GM19328 (cell line): ENCODE measurements at regions not wholly inside any gene's neighbourhood (a gene's known extent, or its start where the extent isn't known, plus 50 kb on each side); places are given as distances from the start of the nearest gene placed in this dataset.

Source experiments
- ATAC-seq: cut with Tn5 transposase; IDR thresholded peaks from one replicate; pipeline ENCODE4 v1.9.1; 2021; ENCODE audit warnings: mild to moderate bottlenecking, moderate library complexity; ENCODE audit not compliant: unreplicated experiment

GRCh38 chr13:32905063-32905863 lies 111.0 kb upstream of the KL start:
- no peak for ATAC-seq

- no peak for ATAC-seq
These were observed 110.4 kb upstream of the KL start for GRCh38 chr13:32905864-32906180.

- no peak for ATAC-seq
These were observed 109.0 kb upstream of the KL start for GRCh38 chr13:32907211-32907610.

- ATAC-seq: no peak
These were observed 105.7 kb upstream of the KL start for GRCh38 chr13:32910530-32910929.

GRCh38 chr13:32911506-32911905 lies 104.7 kb upstream of the KL start:
- ATAC-seq: no peak

GRCh38 chr13:32914686-32915085 lies 101.5 kb upstream of the KL start:
- ATAC-seq: no peak

GRCh38 chr13:32917504-32917903 lies 98.7 kb upstream of the KL start:
- ATAC-seq: no peak

- ATAC-seq: no peak
These were observed 92.5 kb upstream of the KL start for GRCh38 chr13:32923725-32924124.

- ATAC-seq: no peak
These were observed 91.3 kb upstream of the KL start for GRCh38 chr13:32924886-32925285.

GRCh38 chr13:32925506-32925905 lies 90.7 kb upstream of the KL start:
- no peak for ATAC-seq

GRCh38 chr13:32932376-32932775 lies 83.8 kb upstream of the KL start:
- ATAC-seq: no peak

GRCh38 chr13:32936716-32937115 lies 79.5 kb upstream of the KL start:
- ATAC-seq: no peak

GRCh38 chr13:32938314-32938713 lies 77.9 kb upstream of the KL start:
- ATAC-seq: no peak

GRCh38 chr13:32938907-32939306 lies 77.3 kb upstream of the KL start:
- ATAC-seq: no peak

GRCh38 chr13:32940601-32941000 lies 75.6 kb upstream of the KL start:
- no peak for ATAC-seq

- ATAC-seq: no peak
These were observed 74.9 kb upstream of the KL start for GRCh38 chr13:32941368-32941767.

GRCh38 chr13:32946558-32946957 lies 69.7 kb upstream of the KL start:
- no peak for ATAC-seq

GRCh38 chr13:32947411-32948276 lies 68.6 kb upstream of the KL start:
- ATAC-seq: no peak

- ATAC-seq: no peak
These were observed 66.4 kb upstream of the KL start for GRCh38 chr13:32949820-32950219.

- no peak for ATAC-seq
These were observed 64.6 kb upstream of the KL start for GRCh38 chr13:32951580-32951979.

- ATAC-seq: no peak
These were observed 60.2 kb upstream of the KL start for GRCh38 chr13:32955881-32956594.

- ATAC-seq: no peak
These were observed 59.7 kb upstream of the KL start for GRCh38 chr13:32956595-32956933.
